ENCODE measurements at regions not wholly inside any gene's neighbourhood (a gene's known extent, or its start where the extent isn't known, plus 50 kb on each side); places are given as distances from the start of the nearest gene placed in this dataset.
"Not testable (repeated sequence)": the region's sequence is repeated elsewhere in the genome, so short reads cannot be mapped to it uniquely, and the experiment has no call there.

GRCh38 chr3:110933821-110934426 lies 137.7 kb upstream of the NECTIN3 start:
- no peak for DNase-seq (ENCODE audit: low read depth in 2 of 2)

DNA sequence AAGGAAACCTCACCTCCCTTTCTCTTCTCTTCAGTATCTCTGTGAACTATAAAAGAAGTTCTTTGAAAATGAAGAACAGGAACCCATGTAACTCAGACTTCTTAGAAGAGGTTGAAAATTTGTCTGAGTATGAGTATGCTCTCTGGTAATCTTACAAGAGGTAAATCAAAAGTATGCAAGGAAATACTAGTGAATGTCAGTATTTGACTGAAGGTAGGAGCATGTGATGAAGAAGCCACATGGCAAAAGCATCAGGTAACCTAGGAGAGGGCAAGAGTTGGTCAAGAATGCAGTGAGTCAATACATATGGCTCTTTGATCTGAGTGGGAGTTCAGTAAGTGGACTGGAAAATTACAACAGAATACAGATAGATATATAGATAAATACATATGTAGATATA lies 133.0 kb upstream of the NECTIN3 start:
- no peak for DNase-seq (ENCODE audit: low read depth in 2 of 2)

- DNase-seq (ENCODE audit: low read depth in 2 of 2): no peak
Observed at GRCh38 chr3:110940055-110940454, 131.6 kb upstream of the NECTIN3 start.

DNA sequence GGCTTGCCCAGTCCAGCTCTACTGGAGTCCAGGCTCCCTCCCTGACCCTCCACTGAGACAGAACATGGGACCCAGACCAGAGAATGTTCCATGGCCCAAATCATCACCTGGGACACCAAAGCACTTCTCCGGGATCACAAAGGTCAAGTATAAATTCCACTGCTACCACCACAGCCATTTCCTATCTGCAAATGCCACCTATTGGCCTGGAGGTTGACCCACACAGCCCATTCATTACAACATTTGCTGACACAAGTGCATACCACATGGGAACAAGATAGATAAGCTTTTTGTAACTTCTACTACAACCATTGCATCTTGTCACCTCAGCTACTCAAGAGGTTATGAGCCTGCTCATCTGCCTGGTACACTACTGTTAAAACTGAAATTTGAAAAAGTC lies 126.8 kb upstream of the NECTIN3 start:
- no peak for DNase-seq (ENCODE audit: low read depth in 2 of 2)

DNA sequence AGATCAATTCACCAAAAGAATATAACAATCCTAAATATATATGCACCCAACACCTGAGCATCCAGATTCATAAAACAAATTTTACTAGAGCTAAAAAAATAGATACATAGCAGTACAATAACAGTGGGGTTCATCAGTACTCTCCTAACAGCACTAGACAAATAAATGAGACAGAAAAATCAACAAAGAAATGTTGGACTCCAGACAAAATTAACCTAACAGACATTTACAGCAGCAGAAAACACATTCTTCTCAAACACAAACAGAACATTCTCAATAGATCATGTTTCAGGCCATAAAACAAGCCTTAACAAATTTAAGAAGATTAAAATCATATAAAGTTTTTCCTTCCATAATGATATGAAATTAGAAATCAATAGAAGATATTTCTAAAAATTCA lies 124.8 kb upstream of the NECTIN3 start:
- DNase-seq (ENCODE audit: low read depth in 2 of 2): no peak

DNA sequence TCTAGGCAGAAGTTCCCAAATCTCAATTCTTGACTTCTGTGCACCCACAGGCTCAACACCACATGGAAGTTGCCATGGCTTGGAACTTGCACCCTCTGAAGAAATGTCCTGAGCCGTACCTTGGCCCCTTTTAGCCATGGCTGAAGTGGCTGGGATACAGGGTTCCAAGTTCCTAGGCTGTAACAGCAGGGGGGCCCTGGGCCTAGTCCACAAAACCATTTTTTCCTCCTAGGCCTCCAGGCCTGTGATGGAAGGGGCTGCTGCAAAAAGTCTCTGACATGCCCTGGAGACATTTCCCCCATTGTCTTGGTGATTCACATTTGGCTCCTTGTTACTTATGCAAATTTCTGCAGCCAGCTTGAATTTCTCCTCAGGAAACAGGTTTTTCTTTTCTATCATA lies 122.4 kb upstream of the NECTIN3 start:
- DNase-seq (ENCODE audit: low read depth in 2 of 2): not testable (repeated sequence)

GRCh38 chr3:110955301-110955880 lies 116.2 kb upstream of the NECTIN3 start:
- DNase-seq (ENCODE audit: low read depth in 2 of 2): no peak

DNA sequence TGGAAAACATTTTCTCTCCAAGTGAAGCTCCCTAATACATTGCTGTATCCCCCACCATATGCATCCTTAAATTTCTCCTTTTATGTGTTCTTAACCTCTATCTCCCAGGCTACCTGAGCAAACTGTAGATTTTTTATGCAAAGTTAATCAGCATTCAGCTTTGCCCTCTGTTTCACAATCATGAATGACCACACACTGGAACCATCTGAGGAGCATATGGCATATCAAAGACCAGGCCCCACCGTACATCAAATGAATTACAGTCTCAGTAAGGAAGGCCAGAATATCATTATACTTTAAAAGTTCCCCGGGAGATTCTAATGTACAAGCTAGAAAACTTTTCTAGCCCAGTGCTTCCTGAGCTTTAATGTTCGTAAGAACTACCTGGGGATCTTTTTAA lies 115.5 kb upstream of the NECTIN3 start:
- DNase-seq (ENCODE audit: low read depth in 2 of 2): no peak

GRCh38 chr3:110957247-110958025 lies 114.2 kb upstream of the NECTIN3 start:
- no peak for DNase-seq (ENCODE audit: low read depth in 2 of 2)

- DNase-seq (ENCODE audit: low read depth in 2 of 2): no peak
Observed at GRCh38 chr3:110958313-110959147, 113.1 kb upstream of the NECTIN3 start.

DNA sequence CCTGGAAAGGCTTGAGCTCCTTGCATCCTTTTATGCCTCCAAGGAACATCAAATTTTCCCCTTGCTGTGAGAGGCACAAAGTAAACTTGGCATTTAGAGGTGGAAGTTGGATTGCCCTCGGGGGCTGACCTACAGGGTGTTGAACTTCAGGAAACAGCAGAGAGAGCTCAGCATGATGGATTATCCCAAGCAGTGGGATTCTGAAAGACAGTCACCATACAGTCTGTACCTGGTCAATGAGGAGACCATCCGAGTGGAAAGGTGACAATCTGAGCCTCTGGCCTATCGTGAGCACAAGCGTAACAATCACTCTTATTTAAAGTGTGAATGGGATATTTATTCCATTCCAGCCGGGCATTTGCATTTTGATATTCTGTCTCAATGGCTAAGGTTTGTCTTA lies 105.6 kb upstream of the NECTIN3 start:
- DNase-seq (ENCODE audit: low read depth in 2 of 2): no peak

DNA sequence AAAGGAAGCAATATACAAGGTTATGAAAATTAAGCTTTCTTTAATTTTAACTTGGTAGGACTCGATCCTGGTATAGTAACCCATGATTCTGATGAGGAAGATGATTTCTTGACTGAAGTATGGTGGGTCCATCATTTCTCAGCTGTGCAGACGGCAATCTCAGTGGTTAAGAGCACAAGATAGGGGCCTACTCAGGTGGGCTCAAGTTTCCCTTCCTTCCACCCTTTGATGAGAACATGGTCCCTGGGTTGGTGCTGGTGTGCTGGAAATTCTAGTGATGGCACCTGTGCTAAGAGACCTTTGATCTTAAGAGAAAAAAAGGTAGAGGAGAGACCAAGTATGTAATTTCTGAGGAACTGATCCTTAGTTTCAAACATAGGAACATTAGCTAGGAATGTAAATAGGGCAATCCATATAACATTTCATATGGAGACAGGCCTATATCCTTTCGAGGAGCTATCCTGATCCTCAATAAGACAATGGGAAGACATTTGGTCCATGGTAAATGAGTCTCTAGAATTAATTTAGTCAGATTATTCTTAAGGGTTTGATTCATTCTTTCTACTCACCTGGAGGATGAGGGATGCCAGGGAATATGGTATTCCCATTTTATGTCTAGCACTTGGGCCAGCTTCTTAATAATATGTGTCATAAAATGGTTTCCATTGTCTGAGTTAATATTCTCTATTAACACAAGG lies 104.5 kb upstream of the NECTIN3 start:
- DNase-seq (ENCODE audit: low read depth in 2 of 2): no peak

DNA sequence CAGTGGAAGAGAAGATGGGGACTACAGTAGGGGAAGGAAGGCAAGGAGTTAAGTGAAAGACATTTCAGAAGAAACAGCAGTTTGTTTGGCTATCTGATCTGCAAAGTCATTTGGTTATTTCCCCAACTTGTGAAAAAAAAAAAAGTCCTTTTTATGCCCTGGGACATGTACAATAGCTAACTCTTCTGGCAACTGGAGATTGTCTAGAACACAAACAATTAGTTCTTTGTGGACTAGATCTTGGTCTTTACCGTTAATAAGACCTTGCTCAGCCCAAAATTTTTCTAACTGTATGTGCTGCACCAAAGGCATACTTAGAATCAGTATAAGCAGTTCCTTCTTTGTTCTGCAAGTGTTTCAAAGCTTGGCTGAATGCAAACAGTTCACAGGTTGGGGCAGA lies 103.5 kb upstream of the NECTIN3 start:
- no peak for DNase-seq (ENCODE audit: low read depth in 2 of 2)

DNA sequence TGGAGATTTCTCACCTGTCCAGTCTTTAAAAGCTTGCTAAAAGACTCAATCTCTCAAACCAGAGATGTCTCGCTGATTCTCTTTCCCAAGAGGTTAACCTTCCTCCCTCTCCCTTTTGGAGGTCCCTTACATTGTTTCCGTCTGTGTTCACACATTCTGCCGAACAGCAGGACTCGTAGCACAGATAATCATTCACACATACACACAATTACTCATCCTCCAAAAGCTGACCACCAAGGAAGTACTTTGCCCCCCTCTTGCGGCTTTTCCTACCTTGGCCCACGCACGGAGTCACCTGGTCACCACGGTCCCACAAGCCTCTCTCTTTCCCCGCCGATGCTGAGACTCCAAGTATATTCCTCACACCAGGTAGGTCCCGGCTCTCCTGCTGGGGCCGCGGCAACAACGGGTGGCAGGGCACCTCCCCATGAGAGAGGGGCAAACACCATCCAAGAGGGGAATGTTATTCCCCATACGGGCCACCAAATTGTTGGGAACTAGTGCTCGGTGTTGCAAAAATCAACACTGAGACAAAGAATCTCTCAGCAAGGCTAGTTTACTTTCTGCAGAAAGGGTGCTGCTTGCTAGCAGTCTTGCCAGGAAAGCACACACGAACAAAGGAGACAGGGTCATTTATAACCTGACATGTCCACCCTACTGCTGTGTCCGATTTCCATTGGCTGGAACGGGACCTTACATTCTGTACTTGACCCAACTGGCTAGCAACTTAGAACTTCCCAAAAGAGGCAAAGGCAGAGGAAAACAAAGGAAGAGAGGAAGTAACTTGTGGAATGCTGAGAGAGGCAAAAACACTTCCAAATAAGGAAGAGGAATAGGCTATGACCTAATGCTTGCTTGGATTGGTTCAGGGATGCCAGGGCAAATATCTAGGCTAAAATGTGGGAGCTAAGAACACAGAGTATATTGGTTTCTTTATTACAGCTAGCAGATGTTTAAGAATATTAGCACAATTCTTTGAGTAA lies 102.1 kb upstream of the NECTIN3 start:
- DNase-seq (ENCODE audit: low read depth in 2 of 2): no peak

DNA sequence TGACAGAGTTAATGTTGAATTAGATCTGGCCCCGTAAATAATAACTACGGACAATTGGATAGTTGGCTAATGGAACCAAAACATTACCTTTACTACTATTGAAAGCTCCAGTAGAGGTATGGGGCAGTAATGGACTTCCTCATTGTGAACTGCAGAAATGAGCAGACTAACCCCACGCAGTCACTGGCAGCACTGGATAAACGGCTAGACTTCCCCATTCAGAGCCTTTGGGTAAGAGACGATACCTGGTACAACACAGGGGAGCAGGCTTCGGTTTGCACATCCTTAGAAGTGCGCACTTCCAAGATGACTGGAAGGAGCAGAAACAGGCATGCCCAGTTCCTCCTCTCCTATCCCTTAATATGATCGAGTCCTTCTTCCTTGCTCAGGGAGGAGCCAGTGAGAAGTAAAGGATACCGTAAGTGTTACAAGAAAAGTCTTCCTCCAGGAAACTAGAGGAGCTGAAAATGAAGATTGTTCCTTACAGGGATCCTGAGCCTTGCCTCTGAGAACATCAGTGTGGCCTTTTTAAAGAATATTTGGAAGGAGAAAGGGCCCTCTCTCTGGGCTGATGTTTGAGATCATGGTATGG lies 100.5 kb upstream of the NECTIN3 start:
- no peak for DNase-seq (ENCODE audit: low read depth in 2 of 2)

DNA sequence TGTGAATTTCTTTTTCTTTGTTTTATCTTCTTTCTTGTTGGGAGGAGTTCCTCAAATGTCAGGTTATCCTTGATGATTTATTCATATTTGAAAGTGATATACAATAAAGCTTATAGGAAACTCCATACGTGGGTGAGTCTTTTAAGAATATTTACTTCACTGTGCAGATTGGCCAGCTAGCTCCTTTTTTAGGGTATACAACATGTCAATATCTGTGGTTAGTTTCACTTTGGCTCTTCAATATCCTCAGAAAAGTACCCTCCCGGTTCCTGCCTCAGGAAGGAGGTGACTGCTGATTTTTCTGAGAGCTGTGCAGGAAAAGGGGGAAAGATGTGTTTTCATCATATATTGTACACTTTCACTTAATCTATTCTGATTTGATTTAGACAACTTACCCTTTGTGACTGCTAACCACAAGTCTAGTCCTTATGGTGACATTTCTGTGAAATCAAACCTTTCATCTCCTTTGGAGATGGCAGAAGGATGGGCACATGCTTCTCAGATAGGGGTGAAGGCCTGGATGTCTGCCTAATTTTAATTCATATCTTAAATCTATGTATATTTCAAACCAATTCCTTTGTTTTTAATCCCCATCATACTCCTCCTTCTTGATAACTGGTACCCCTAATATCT lies 98.2 kb upstream of the NECTIN3 start:
- DNase-seq (ENCODE audit: low read depth in 2 of 2): no peak

GRCh38 chr3:110974902-110975301 lies 96.7 kb upstream of the NECTIN3 start:
- no peak for DNase-seq (ENCODE audit: low read depth in 2 of 2)

GRCh38 chr3:110984456-110985250 lies 87.0 kb upstream of the NECTIN3 start:
- DNase-seq (ENCODE audit: low read depth in 2 of 2): no peak

GRCh38 chr3:110989446-110989845 lies 82.2 kb upstream of the NECTIN3 start:
- DNase-seq (ENCODE audit: low read depth in 2 of 2): no peak
